ENCODE measurements at regions not wholly inside any gene's neighbourhood (a gene's known extent, or its start where the extent isn't known, plus 50 kb on each side); places are given as distances from the start of the nearest gene placed in this dataset.
A peak's percentile ranks its signal among the peaks of the same experiment; 100 is the strongest.

DNA sequence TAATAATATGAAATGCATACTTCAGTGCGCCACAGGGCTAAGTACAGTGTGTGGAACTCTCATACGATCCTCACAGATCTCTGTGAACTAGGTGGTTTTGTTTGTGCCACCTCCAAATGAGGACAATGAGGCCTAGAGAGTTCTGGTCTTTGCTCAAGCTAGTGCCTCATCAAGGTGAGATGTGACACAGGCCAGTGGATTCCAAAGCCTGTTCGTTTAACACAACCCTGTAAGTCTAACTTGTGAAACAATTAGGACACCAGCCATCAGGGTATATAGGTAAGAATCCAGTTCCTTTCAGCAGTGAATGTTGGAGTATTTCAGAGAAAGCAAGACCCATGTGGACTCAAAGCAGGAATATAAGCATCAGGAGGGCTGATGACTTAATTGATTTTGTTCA, 130.7 kb upstream of the GAS1 start:
- H3K4me1 ChIP-seq, result peaks cover 0 to 13% (median 6%) of the 10 kb centered on the region in 4 donors
- TF ChIP-seq POLR2A (IDR thresholded peaks at IDR 0.05) (no peak), CTCF (IDR thresholded peaks at IDR 0.05) (no peak)
- WGBS, 5 donors, result 86 to 96% (median 92%) methylated on average over 3 of the region's 3 CpGs

DNA sequence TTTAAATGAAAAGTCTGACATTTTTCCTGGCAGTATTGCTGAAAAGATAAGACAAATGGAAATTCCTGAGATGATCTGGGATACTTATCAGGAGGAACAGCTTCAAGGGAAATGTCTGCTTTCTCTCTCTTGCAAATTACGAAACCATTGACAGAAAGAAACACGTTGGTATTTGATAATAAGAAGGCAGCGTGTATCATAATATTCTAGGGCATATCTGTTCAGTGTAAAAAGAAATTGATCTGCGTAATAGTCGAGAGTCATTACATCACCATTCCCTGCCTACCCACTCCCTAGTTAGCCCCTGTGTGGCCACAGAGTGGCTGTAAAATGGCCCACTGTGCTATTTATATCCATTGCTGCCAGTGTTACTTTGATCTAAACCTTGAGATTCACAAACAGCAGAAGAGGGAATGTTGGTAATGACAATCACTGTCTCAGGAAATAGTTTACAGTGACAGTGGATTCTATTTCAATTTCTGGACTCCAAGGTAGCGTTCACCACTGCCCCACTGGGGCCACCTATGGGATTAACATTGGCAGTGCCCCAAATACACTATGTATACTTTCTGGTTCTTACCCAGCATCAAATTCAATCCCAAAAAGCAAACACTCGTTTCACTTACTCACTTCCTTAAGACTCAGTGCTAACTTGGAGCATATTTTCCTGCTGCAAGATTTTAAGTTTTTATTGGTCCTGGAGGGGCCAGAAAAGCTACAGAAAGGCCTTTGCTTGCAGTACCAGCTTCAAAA, 133.4 kb upstream of the GAS1 start:
- intact Hi-C loops (cut with DNase I; ENCODE audit: low total_unique reads), result no loop called here
- Histone ChIP-seq H3K27me3 (no peaks in the 10 kb centered on the region), H3K27ac (peak overlapping the region in 2 of 5 donors; percentile 47 to 67), H3K4me1 (peaks cover 0 to 13% (median 6%) of the 10 kb centered on the region in 4 donors), H3K36me3 (no peaks in the 10 kb centered on the region), H3K9me3 (no peaks in the 10 kb centered on the region), H3K4me3 (no peak overlapping the region)
- WGBS, 5 donors, result 57 to 64% (median 62%) methylated on average over 7 of the region's 7 CpGs
- DNase-seq, result peak in 1 of 2 donors; percentile 34
- TF ChIP-seq CTCF (IDR thresholded peaks at IDR 0.05) (peak in 2 of 7 experiments; percentile 4 to 8), POLR2A (IDR thresholded peaks at IDR 0.05) (no peak)

More for the DNA sequence above, 130.7 kb upstream of the GAS1 start:
- Histone ChIP-seq H3K9me3 (no peaks in the 10 kb centered on the region), H3K4me3 (no peak overlapping the region), H3K36me3 (no peaks in the 10 kb centered on the region), H3K27ac (no peak overlapping the region), H3K27me3 (no peaks in the 10 kb centered on the region)
- intact Hi-C loops (cut with DNase I; ENCODE audit: low total_unique reads), result no loop called here
- no peak for DNase-seq

DNA sequence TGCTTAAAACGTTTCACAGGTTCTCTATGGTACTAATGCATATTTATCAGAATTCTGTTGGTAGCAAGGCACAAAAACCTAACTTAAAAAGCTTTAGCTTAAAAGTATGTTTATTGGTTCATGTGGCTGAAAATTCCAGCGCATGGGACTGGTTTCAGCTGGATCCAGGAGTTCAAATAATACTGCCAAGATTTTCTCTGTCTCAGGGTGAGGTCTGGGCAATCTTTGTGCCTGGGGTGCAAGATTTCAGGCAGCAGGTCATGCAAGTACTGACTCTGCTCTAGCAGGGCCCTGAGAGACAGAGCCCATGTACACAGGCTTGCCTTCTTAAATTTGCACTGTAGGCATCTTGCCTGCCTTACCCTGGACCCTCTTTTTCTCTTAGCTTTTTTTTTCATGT, 134.2 kb upstream of the GAS1 start:
- intact Hi-C loops (cut with DNase I; ENCODE audit: low total_unique reads), result no loop called here
- DNase-seq, result no peak

DNA sequence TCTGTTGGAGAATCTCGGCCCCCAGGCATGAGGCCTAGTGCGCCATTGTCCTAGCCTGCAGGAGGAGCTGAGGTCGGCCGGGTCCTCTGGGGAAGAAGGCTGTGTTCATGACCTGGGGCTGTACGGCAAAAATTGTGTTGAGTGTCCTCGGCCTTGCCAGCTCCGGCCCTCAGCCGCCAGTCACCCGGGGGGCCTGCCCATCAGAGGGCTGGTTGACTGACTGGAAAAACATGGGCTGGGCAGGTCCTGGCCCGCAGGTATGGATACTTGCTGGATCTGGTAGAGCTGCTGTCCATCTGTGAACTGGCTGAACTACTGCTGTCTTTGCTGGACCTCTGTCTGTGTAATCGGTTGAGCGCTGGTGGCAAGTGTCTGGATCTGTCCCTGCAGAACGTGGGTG, 136.7 kb upstream of the GAS1 start:
- intact Hi-C loops (cut with DNase I; ENCODE audit: low total_unique reads), result no loop called here
- H3K27ac ChIP-seq, result no peak overlapping the region
- peaks cover 0 to 13% (median 6%) of the 10 kb centered on the region in 4 donors for H3K4me1 ChIP-seq
- H3K36me3 ChIP-seq, result no peaks in the 10 kb centered on the region
- TF ChIP-seq POLR2AphosphoS5 (IDR thresholded peaks at IDR 0.05) (no peak), POLR2A (IDR thresholded peaks at IDR 0.05) (no peak), EP300 (IDR thresholded peaks at IDR 0.05) (no peak), CTCF (IDR thresholded peaks at IDR 0.05) (no peak)
- WGBS, 5 donors, result 92 to 96% (median 95%) methylated on average over 13 of the region's 13 CpGs
- H3K4me3 ChIP-seq, result no peak overlapping the region
- no peaks in the 10 kb centered on the region for H3K27me3 ChIP-seq
- H3K9me3 ChIP-seq, result peaks cover 0 to 4% (median 3%) of the 10 kb centered on the region in 4 donors
- no peak for DNase-seq

More for the DNA sequence above, 134.2 kb upstream of the GAS1 start:
- Histone ChIP-seq H3K9me3 (no peaks in the 10 kb centered on the region), H3K27ac (peak overlapping the region in 1 of 5 donors; percentile 67), H3K27me3 (no peaks in the 10 kb centered on the region), H3K4me1 (peaks cover 0 to 13% (median 6%) of the 10 kb centered on the region in 4 donors), H3K36me3 (no peaks in the 10 kb centered on the region), H3K4me3 (no peak overlapping the region)
- 52 to 68% (median 56%) methylated on average over 2 of the region's 2 CpGs for WGBS, 5 donors
- TF ChIP-seq EP300 (IDR thresholded peaks at IDR 0.05) (no peak), POLR2A (IDR thresholded peaks at IDR 0.05) (no peak), CTCF (IDR thresholded peaks at IDR 0.05) (no peak), POLR2AphosphoS5 (IDR thresholded peaks at IDR 0.05) (no peak)

All from stomach (tissue), 8 donors.